GM23338 (cell line): ENCODE measurements at regions not wholly inside any gene's neighbourhood (a gene's known extent, or its start where the extent isn't known, plus 50 kb on each side); places are given as distances from the start of the nearest gene placed in this dataset.

Experiments
- CTCF ChIP-seq, 2 experiments: fragments of 200-600 bp in 1 of 2; sonication (generic) in 1 of 2; conservative IDR thresholded peaks; 2 replicates each; pipeline versions ENCODE4 v1.5.1 to v1.6.1; 2016 to 2017; ENCODE audit warnings: antibody characterized with exemption in 2 of 2, low read depth in 2 of 2, mild to moderate bottlenecking in 2 of 2, moderate library complexity in 1 of 2
- EZH2phosphoT487 ChIP-seq: fragments of 200-600 bp; sonication (generic); IDR thresholded peaks from one replicate; pipeline ENCODE4 v1.8.1; 2018; ENCODE audit warnings: antibody characterized with exemption; ENCODE audit not compliant: unreplicated experiment
- POLR2AphosphoS5 ChIP-seq: IDR thresholded peaks from 2 replicates; pipeline ENCODE4 v1.6.1; 2016; ENCODE audit warnings: antibody characterized with exemption, low read depth

- TF ChIP-seq CTCF (conservative IDR thresholded peaks at IDR 0.05; ENCODE audit: low read depth in 2 of 2) = no peak
- no peak for TF ChIP-seq EZH2phosphoT487
- TF ChIP-seq POLR2AphosphoS5 = no peak
Measured at GRCh38 chr4:75169020-75169419, 236.1 kb downstream of the PARM1 start.
